GM18502 (cell line): ENCODE measurements at regions not wholly inside any gene's neighbourhood (a gene's known extent, or its start where the extent isn't known, plus 50 kb on each side); places are given as distances from the start of the nearest gene placed in this dataset.
"Not testable (repeated sequence)": the region's sequence is repeated elsewhere in the genome, so short reads cannot be mapped to it uniquely, and the experiment has no call there.

ENCODE experiments used
- ATAC-seq: cut with Tn5 transposase; IDR thresholded peaks from one replicate; pipeline ENCODE4 v1.9.1; 2021; ENCODE audit warnings: mild to moderate bottlenecking; ENCODE audit not compliant: unreplicated experiment, poor library complexity

DNA sequence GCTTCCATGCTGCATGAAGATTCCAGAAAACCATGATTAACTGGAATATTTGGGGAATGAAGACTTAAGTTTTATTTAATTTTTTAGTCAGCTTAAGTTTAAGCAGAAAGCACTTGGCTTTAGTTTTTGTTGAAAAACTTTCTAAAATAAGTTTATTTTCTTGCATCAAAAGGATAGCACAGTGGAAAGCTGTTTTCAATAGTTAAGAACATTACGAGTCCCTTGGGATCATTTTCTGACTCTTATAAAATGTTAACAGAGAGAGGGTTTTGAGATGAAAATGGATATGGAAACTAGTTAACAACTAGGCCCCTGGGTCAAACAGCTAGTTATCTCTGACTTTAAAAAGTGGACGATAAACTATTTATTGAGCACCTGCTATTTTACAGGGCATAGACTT is 181.9 kb upstream of the SLC38A2 start:
- no peak for ATAC-seq

DNA sequence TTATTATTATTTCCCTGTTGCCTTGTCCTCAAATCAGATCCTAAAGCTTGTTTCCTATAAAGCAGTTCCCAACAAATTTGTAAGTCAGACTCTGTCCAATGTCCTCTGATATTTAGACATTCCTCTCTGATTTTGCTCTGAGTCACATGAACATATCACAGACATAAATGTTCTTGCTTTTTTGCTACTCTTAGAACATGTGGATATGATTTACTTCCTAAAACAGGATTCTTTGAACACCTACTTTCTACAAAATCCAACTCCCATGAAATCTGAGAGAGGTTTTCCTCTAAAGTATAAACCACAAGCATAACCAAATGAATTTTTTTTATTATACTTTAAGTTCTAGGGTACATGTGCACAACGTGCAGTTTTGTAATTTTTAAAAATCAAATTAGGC is 181.3 kb upstream of the SLC38A2 start:
- ATAC-seq: no peak

DNA sequence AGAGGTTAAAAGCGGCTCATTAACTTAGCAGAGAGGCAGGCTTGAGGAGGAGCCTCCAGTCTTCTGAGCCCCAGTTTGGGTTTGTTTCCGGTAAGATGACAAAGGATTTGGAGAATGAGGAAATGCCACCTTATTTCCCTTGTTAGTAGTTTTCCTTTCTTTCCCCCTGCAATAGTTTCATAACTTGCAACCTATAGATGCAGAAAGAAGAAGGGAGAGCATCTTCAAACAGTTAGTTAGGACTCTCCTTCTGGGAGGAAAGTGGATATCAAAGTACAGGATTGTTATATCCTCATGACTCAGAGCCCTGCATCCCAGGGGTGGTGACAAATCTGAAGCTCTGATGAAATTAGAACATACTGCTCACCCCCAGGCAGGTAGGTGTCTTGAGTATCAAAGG is 180.7 kb upstream of the SLC38A2 start:
- ATAC-seq: no peak

DNA sequence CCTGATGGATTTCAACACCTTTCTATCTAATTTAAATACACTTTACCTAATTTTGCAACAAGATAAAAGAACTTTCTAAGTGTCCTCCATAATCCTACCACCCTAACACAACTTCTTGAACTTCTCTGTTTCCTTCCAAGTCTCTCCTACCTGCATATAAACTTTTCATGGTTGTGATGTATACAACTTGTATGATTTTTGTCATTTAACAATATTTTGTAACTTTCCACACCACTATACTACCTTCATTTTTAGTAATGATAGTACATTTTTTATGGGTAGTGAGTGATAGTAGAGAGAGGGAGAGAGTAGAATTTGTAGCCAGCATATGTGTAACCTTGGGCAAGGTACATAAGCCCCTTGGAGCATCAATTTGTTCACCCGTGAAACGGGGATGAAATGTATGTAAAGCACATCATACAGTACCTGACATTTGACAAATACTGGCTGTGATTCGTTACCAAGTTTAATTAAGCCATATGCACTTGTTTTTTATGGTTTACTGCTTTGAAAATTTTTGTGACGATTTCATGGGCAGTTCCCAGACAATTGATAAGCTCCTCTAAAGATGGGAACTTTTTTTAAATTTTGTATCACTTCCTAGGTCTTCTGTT is 177.8 kb upstream of the SLC38A2 start:
- ATAC-seq: no peak

DNA sequence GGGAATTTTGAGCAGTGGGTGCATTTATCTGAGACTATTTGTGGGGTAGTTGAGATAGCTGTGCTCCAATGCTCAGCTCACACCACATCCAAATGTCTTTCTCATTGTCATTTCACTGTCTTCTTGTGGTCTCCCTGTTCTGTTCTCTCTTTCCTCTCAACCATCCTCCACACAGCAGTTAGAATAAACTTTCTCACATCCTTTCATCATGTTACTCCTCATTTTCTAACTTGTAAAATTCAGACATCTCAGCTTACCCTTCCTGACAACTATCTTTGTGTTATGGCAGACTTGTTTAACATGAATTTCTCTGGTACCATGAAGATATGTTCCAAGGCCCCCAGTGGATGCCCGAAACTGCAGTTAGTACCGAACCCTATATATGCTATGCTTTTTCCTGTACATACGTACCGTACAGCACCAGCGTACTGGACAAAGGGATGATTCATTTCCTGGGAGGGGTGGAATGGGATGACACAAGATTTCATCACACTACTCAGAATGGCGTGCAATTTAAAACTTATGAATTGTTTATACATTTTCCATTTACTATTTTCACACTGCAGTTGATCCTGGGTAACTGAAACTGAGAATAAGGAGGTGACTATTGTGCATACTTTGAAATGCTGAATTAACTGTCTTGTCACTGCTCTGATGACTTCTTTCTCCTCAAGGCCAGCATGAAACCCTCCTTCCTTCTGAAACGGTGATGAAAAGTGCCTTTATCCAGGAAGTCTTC is 177.1 kb upstream of the SLC38A2 start:
- no peak for ATAC-seq

DNA sequence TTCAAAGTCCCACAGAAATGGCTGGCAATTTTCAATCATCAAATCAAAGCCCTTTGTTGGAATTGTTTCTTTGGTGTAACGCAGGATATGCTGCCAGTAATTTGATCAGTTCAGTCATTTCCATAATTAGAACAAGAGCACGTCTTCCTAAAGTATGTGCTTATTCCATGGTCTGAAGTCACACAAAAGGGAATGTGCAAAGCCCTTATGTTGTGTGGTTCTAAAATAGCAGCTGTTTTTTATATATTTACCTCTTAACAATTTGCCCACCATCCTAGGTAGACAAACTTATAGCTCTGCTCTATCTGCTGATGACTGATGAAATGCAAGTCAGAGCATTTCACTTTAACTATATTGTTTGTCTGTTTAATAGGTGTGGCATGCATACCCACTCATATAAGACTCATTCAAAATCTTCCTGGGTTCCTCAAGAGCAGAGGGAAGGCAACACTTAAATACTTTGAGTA is 176.1 kb upstream of the SLC38A2 start:
- ATAC-seq: no peak

DNA sequence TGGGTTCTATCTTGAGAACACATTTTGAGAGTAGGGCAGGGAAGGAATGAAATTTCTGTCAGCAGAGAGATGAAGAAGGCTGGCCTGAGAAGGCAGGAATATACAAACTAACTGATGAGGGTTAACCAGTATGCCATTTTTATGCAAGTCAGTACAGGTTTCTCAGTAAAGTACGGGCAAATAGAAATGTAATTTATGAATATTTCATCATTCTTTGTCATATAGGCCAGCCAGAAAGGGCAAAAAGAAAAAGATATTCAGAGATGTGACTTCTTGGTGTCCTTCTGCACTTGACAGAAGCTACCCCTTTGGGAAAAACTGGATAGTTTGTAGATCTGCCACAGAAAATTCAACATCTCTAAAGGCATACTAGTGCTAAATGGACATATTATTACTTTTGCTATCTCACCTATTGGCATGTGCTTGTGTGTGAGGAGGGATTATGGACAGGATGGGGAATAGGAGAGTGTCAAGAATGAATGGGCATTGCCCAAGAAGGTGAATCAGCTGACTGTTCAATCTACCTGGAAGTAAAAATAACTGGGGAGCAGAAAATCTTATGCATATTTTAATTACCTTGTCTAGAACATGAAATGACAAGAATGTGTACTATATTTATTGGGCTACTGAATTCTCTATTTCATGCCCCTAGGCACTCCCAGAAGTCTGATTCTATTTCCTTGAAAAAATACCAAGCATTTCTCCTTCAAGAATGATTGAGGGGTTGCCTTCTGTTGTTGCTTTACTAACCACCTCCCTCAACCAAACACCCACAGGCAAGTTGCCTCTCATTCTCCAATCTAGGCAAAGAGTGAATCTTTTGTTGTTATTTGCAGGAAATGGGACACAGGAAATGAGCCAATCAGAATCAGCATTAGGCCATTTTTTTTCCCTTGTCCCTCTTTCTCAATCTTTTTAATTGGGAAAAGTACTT is 175.1 kb upstream of the SLC38A2 start:
- ATAC-seq: no peak

DNA sequence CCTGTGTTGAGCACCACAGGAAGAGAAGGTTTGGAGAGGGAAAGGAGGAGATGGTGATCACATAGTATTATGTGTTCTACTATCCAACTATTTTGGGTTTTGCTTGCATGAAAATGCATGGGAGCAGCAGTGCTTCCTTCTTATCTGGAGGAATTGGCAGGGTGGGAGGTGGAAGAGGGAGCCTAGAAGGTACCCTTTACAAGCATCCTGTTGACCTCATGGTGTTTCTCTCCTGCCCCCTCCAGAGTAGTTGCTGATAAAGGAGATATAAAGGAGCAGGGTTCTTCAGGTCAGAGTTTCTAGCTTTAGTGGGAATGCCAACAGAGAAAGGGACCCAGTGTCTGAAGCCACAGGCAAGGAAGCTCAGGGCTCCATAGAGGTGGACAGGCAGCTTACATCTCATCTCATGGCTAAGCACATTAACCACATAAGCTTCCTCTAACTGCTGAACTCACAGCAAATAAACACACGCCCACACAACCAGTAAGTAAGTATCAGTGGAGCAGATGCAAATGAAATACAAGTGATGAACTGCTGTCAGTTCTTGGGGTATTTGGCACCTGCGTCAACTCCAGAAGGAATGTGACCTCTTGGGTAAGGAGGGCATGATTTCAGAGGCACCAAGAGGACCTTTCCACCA is 174.2 kb upstream of the SLC38A2 start:
- peak; percentile 97 for ATAC-seq

DNA sequence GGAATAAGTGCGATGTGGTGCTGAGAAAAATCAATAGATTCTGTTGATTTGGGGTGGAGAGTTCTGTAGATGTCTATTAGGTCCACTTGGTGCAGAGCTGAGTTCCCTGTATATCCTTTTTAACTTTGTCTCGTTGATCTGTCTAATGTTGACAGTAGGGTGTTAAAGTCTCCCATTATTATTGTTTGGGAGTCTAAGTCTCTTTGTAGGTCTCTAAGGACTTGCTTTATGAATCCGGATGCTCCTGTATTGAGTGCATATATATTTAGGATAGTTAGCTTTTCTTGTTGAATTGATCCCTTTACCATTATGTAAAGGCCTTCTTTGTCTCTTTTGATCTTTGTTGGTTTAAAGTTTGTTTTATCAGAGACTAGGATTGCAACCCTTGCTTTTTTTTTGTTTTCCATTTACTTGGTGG is 170.8 kb upstream of the SLC38A2 start:
- ATAC-seq: not testable (repeated sequence)

DNA sequence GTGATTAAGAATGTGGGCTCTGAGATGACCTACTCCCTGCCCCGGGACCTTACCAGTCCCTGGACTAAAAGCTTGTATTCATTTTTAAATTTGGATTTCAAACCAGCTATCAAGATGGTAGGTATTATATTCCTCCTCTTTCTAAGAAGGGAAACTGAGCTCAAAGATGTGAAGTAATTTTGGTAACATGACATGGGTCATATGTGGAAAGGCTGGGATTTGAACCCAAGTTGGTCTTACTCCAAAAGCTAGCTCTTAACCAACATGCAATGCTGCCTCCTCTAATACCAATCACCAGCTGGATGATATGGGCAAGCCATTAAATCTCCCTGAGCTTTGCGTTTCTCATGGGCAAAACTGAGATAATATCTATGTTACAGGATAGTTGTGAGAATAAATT is 166.4 kb upstream of the SLC38A2 start:
- no peak for ATAC-seq

DNA sequence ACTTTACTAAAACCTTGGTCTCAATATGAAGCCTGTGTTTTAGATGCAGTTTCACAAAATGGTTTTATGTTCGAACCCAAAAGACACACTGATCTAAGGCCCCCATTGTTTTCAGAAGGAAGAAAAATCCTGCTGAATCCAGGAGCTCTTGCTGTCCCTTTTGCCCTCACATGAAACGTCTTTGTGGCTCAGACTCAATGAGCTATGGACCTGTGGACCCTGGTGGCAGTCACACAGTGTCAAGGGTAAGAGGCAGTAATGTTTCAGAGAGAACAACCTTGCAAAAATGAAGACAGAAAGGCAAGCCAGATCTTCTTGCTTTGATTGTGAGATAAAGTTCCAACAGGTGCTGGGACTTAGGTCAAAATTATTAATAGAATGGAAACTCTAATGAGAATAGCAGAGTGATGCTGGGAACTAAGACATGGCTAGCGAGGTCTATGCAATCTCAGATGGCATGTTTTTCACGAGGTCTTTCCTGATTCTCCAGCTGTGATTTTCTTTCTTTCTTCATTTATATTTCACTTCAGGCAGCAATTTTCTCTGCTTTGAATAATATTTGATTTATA is 164.9 kb upstream of the SLC38A2 start:
- no peak for ATAC-seq

DNA sequence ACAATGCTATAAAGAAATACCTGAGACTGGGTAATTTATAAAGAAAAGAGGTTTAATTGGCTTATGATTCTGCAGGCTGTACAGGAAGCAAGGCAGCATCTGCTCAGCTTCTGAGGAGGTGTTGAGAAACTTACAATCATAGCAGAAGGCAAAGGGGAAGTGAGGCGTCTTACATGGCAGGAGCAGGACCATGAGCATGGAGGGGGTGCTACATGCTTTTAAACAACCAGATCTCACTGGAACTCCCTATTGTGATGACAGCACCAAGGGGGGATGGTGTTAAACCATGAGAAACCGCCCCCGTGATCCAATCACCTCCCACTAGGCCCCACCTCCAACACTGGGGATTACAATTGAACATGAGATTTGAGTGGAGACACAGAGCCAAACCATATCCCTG is 163.7 kb upstream of the SLC38A2 start:
- peak; percentile 79 for ATAC-seq

DNA sequence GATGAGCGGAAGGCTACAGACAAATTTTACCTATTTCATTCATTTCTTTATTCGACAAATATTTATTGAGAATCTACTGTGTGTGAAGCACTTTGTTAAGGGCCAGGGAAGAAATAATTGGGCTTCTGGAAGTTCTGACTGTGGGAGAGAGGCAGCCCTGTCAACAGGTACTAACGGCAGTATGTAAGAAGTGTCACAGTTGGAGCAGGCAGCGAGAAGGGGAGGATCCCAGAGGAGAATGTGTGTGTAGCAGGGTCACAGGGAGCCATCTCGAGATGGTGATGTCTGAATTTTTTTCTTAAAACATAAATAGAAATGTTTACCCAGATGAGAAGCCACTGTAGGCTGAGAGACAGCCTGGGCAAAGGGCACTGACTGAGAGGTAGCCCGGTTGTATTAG is 163.3 kb upstream of the SLC38A2 start:
- no peak for ATAC-seq

DNA sequence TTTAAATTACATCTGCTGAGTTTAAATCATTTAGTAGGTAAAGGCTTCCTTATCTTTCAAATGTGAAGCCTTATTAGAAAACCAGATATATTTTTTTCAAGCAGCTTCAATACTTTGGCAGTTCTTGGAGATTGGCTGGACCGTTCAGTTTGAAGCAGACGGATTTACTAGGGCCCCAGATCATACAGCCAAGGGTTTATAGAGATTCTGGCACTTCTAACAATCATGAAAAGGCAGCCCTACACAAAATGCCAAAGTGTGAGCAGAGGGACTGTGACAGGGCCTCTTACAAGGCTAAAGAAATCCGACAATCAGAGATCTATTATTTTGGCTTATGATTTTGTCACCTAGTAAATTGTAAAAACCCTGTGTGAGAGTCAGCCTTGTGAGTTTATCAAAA is 162.8 kb upstream of the SLC38A2 start:
- ATAC-seq: no peak

DNA sequence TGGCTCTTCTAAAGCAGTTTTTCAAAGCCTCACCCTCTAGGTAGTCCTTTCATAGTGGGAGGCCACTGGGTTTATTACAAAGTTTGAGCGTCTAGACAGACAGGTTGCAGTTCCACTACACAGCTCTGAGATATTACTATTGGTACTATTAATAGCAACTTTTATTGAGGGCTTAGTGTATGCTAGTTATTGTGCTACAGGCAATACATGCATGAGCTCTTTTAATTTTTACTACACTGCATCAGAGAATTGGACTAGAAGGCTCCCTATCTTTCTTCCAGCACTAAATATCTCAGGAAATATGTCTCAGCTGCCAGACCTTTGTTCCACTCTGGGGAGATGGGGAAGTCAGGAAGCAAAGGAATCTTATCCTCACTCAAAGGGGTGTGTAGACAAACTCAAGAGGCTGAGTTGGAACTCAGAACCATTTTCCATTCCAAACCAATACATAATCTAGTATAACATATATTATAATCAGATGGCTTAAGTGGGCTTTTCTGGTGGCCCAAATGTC is 161.8 kb upstream of the SLC38A2 start:
- ATAC-seq: no peak

DNA sequence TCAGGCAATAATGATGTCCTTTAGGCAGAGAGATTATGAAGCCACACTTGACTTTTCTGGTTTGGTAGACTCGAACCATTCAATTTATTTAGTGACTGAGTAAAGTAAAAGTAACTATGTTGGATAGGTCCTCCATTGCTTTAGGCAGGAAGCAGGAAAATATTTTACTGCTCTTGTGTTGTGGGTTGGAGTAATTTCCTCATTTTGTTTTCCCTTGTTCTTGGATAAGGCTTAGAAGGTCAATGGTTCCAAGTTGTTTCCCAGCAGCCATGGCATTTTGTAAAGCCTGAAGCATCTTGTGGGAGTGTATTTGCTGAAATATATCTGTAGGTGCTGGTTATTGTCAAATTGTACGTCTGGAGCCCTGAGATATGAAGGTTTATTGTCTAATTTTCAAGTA is 161.2 kb upstream of the SLC38A2 start:
- no peak for ATAC-seq

DNA sequence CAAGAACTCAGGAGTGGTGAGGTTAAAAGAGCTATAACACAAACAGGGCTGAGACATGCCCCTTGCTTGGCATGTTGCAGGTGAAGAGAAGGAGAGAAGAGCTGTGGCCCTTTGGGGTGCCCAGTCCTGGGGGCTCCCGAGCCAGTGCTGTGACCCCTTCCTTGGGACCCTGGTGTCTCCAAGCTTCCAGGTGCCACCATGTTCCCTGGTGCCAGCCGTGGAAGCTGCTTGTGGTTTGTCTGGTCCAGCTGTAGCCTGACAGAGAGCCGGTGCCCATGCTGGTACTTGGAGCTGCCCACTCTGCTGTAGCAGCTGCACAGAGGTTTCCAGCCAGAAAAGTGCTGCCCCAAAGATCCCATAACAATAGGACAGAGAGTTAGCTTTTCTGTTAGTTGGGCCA is 159.2 kb upstream of the SLC38A2 start:
- ATAC-seq: no peak

DNA sequence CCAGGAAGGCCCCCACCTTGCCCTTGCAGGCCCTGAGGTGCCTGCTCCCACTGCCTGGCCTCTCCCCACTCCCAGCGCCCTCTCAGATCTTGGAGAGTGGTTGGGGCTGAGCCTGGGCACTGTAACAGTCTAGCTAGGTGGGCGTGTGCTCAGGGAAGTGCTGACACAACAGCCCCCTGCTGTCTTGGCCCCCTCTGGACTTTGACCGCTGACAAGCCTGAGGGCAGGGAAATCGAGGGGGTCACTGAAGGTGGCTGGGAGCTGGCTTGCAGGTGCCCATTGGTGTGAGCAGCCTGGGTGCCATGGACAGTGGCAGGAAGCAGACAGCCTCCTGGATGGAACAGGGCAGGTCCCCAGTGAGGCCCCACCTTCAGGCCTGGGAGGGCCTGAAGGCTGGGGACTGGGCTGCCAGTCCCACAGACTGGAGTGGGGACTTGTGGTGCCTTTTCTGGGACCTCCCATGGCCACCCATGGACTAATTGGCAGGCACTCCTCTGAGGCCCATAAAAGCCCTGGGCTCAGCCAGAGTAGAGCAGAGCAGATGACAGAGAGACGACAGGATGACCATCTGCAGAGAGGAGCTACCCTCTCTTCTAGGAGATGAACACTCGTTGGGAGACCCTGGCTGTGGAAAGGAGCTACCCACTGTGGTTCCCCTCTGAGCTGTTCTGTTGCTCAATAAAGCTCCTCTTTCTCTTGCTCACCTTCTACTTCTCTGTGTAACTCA is 158.6 kb upstream of the SLC38A2 start:
- no peak for ATAC-seq

DNA sequence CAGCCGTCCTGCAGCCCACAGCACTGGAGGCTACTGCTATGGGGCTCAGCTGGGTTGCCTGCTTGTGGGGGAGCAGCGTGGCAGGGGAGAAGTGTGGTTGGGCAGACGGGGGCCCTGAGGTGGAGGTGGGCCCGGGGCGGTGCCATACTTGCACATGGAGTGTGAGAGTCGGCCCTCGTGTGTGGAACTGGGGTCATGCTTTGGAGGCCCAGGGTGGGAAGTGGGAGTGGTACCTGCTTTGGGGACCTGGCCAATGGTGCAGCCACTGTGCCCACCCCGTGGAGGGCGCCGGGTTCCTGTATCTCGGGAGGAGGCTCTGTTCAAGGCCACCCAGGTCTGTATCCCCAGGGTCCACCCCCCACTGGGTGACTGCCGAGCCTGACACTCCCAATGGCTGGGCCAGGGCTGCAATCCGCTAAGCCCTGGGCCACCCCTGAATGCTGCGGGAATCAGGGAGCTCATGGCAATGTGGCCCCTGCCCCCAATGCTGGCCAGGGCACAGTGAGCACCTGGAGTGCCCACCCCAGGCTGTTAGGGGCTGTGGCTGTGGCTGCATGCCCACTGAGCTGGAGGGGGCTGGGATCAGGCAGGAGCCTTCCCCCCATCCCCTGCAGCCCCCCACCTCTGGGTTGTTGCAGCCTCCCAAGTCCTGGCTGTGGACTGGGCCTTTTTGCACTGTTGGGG is 157.9 kb upstream of the SLC38A2 start:
- ATAC-seq: no peak
